Hepatocyte (in vitro differentiated cells): ENCODE measurements at regions not wholly inside any gene's neighbourhood (a gene's known extent, or its start where the extent isn't known, plus 50 kb on each side); places are given as distances from the start of the nearest gene placed in this dataset.
"Not testable (repeated sequence)": the region's sequence is repeated elsewhere in the genome, so short reads cannot be mapped to it uniquely, and the experiment has no call there.

Source experiments
- EZH2phosphoT487 ChIP-seq: fragments of 200-600 bp; sonication (generic); IDR thresholded peaks from one replicate; pipeline ENCODE4 v1.6.1; 2018; ENCODE audit warnings: antibody characterized with exemption, mild to moderate bottlenecking, low read depth, moderate library complexity; ENCODE audit not compliant: unreplicated experiment, severe bottlenecking
- TF ChIP-seq, protein P1 (sequence below): fragments of 200-600 bp; sonication (generic); IDR thresholded peaks from 2 replicates; pipeline ENCODE4 v1.5.1; 2016; ENCODE audit warnings: antibody characterized with exemption, mild to moderate bottlenecking; ENCODE audit not compliant: poor library complexity

DNA sequence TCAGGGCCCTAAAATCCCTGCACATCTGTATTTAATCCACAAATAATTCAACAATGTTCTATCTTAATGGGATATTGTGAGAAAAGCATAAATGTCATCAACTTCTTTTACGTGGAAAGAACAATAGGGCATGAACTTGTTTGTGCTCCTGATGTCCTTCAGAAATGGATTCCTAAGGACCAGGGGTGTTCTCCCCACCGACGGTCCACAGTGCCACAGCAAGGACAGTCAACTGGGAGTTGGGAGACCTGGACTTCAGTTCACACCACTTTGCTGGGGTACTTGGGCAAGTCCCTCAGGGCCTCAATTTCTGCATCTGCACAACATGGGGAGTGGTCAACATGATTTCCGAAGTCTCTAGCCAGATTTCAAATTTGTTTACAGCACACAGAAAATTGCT is 908.4 kb downstream of the RPIA start:
- not testable (repeated sequence) for TF ChIP-seq EZH2phosphoT487
- TF ChIP-seq, protein P1, sequence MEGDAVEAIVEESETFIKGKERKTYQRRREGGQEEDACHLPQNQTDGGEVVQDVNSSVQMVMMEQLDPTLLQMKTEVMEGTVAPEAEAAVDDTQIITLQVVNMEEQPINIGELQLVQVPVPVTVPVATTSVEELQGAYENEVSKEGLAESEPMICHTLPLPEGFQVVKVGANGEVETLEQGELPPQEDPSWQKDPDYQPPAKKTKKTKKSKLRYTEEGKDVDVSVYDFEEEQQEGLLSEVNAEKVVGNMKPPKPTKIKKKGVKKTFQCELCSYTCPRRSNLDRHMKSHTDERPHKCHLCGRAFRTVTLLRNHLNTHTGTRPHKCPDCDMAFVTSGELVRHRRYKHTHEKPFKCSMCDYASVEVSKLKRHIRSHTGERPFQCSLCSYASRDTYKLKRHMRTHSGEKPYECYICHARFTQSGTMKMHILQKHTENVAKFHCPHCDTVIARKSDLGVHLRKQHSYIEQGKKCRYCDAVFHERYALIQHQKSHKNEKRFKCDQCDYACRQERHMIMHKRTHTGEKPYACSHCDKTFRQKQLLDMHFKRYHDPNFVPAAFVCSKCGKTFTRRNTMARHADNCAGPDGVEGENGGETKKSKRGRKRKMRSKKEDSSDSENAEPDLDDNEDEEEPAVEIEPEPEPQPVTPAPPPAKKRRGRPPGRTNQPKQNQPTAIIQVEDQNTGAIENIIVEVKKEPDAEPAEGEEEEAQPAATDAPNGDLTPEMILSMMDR = not testable (repeated sequence)
